ENCODE measurements at regions not wholly inside any gene's neighbourhood (a gene's known extent, or its start where the extent isn't known, plus 50 kb on each side); places are given as distances from the start of the nearest gene placed in this dataset.

GRCh38 chr1:14320986-14321385, 277.5 kb upstream of the KAZN start:
- TF ChIP-seq CTCF (optimal IDR thresholded peaks at IDR 0.05 in 1 of 3, IDR thresholded peaks at IDR 0.05 in 1 of 3, conservative IDR thresholded peaks at IDR 0.05 in 1 of 3; ENCODE audit: extremely low read depth in 1 of 3, insufficient read depth in 2 of 3, low read length in 3 of 3) (no peak), EZH2 (IDR thresholded peaks at IDR 0.05; ENCODE audit: low read length) (no peak)
